Tibial nerve (tissue), 4 donors: ENCODE measurements at regions not wholly inside any gene's neighbourhood (a gene's known extent, or its start where the extent isn't known, plus 50 kb on each side); places are given as distances from the start of the nearest gene placed in this dataset.

ENCODE experiments used
- CTCF ChIP-seq, 5 experiments: fragments of 200-600 bp in 3 of 5; fragments of 450-650 bp in 2 of 5; sonication (generic) in 3 of 5; IDR thresholded peaks; one replicate each; pipeline ENCODE4 v1.5.1; 2016 to 2019; ENCODE audit warnings: antibody characterized with exemption in 5 of 5, mild to moderate bottlenecking in 3 of 5, moderate library complexity in 2 of 5
- EP300 ChIP-seq, 2 donors: sonication (generic); formaldehyde crosslinking; IDR thresholded peaks; one replicate each; pipeline ENCODE4 v1.6.1; 2017; ENCODE audit warnings: antibody characterized with exemption in 2 of 2, mild to moderate bottlenecking in 1 of 2
- POLR2A ChIP-seq, 2 donors: fragments of 450-650 bp; IDR thresholded peaks; one replicate each; pipeline ENCODE4 v1.6.1; 2017; ENCODE audit warnings: antibody characterized with exemption in 2 of 2, mild to moderate bottlenecking in 2 of 2, moderate library complexity in 2 of 2

- TF ChIP-seq CTCF (IDR thresholded peaks at IDR 0.05) (no peak), POLR2A (IDR thresholded peaks at IDR 0.05) (no peak), EP300 (IDR thresholded peaks at IDR 0.05) (no peak)
These were observed 1476.2 kb downstream of the NCAM2 start for GRCh38 chr21:22474403-22474802.
